ENCODE measurements at regions not wholly inside any gene's neighbourhood (a gene's known extent, or its start where the extent isn't known, plus 50 kb on each side); places are given as distances from the start of the nearest gene placed in this dataset.

DNA sequence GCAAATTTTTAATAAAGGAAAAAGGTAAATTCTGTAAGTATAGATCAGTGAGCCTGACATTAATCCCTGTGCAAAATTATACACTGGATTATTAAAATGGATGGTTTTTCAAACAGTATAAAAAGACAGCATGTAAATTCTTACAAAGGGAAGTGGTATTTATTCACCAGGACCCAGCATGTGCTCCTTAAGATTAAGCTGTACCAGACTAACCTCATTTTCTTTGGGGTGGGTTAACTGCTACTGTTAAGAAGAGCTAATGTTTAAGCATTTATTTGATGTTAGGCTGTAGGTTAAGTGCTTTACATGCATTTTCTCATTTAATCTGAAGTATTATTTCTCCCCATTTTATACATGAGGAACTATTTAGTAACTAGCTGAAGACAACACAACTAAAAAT is 60.3 kb upstream of the RFX3 start:
- TF ChIP-seq, protein P1, sequence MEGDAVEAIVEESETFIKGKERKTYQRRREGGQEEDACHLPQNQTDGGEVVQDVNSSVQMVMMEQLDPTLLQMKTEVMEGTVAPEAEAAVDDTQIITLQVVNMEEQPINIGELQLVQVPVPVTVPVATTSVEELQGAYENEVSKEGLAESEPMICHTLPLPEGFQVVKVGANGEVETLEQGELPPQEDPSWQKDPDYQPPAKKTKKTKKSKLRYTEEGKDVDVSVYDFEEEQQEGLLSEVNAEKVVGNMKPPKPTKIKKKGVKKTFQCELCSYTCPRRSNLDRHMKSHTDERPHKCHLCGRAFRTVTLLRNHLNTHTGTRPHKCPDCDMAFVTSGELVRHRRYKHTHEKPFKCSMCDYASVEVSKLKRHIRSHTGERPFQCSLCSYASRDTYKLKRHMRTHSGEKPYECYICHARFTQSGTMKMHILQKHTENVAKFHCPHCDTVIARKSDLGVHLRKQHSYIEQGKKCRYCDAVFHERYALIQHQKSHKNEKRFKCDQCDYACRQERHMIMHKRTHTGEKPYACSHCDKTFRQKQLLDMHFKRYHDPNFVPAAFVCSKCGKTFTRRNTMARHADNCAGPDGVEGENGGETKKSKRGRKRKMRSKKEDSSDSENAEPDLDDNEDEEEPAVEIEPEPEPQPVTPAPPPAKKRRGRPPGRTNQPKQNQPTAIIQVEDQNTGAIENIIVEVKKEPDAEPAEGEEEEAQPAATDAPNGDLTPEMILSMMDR (IDR thresholded peaks at IDR 0.05 in 2 of 3, conservative IDR thresholded peaks at IDR 0.05 in 1 of 3; ENCODE audit: borderline replicate concordance in 1 of 3, insufficient read depth in 1 of 3, low read depth in 2 of 3, low read length in 2 of 3), result no peak
- TF ChIP-seq EGR1 (IDR thresholded peaks at IDR 0.05; ENCODE audit: low read depth), result no peak
- TF ChIP-seq CBX3 (IDR thresholded peaks at IDR 0.05; ENCODE audit: low read depth), result no peak
